Cardiac septum (tissue), 1 donor: ENCODE measurements at regions not wholly inside any gene's neighbourhood (a gene's known extent, or its start where the extent isn't known, plus 50 kb on each side); places are given as distances from the start of the nearest gene placed in this dataset.
"Not testable (repeated sequence)": the region's sequence is repeated elsewhere in the genome, so short reads cannot be mapped to it uniquely, and the experiment has no call there.

Experiments
- DNase-seq: peaks from one replicate; pipeline ENCODE4 v3.0.0-alpha.2; 2020; ENCODE audit warnings: low spot score
- intact Hi-C: fragments of 100-400 bp; cut with DNase I; formaldehyde crosslinking; loops from one replicate; pipeline ENCODE4 v1.14.0; 2022
- donor health status: DM: no; HTN: no; CAD: no.

- DNase-seq, result no peak
- intact Hi-C loops, result loop anchor here (5.0 to 10.0 kb wide), 4 partner anchors 181 to 451 kb away; partner anchors contain the start of genes ADRA1B and IL12B
These were observed 185.7 kb upstream of the IL12B start for GRCh38 chr5:159515909-159516415.

- no peak for DNase-seq
- intact Hi-C loops, result loop anchor here (5.0 to 10.0 kb wide), 4 partner anchors 184 to 449 kb away; partner anchors contain the start of genes ADRA1B and IL12B
These were observed 188.1 kb upstream of the IL12B start for GRCh38 chr5:159518371-159518770.

DNA sequence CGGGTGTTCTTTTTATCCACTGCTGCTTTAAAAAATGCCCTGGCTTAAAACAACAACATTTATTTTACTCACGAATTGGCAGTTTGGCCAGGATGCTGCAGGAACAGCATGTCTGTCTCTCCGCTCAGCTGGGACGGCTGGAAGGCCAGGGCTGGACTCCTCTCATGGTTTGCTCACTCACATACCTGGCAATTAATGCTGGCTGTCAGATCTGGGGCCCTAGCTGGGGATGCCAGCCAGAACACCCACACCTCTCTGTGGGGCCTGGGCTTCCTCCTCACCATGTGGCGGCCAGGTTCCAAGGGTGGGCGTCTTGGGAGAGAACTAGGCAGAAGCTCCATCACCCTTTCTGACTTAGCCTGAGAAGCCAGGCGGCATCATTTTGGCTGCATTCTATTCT lies 189.1 kb upstream of the IL12B start:
- intact Hi-C loops, result loop anchor here (5.0 to 10.0 kb wide), 4 partner anchors 185 to 448 kb away; partner anchors contain the start of genes ADRA1B and IL12B
- no peak for DNase-seq

GRCh38 chr5:159522841-159523240 lies 192.6 kb upstream of the IL12B start:
- intact Hi-C loops, result no loop called here
- DNase-seq, result no peak

DNA sequence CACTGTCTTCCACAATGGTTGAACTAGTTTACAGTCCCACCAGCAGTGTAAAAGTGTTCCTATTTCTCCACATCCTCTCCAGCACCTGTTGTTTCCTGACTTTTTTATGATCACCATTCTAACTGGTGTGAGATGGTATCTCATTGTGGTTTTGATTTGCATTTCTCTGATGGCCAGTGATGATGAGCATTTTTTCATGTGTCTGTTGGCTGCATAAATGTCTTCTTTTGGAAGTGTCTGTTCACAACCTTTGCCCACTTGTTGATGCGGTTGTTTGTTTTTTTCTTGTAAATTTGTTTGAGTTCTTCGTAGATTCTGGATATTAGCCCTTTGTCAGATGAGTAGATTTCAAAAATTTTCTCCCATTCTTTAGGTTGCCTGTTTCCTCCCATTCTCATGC lies 194.0 kb upstream of the IL12B start:
- intact Hi-C loops, DNase-seq: not testable (repeated sequence)

- no peak for DNase-seq
- intact Hi-C loops, result no loop called here
These were observed 194.8 kb upstream of the IL12B start for GRCh38 chr5:159525117-159525516.

- intact Hi-C loops, result no loop called here
- DNase-seq, result no peak
These were observed 197.4 kb upstream of the IL12B start for GRCh38 chr5:159527546-159528254.

DNA sequence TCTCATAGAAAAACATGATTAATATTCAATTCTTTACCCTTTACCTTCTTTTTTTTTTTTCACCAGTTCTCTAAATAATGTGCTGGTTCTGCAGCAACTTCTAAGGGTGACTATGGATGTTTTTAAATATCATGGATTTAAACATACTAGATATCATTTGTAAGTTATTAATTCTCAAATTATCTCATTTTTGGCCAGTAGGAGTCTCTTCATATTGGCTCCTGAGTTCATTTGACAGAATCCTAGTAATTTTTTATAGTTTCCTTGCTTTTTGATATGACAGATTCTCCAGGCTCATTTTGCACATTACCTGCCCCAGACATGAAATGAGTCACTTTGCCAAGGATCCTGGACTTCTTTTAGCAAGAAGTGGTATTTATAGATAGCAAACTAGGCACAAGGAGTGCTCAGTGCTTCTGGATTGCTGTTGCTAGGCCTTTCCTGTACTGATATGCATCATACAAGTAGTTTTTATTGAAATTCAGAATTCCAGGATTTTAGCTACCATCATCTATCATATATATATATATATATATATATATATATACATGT lies 201.3 kb upstream of the IL12B start:
- intact Hi-C loops, result no loop called here
- no peak for DNase-seq

- DNase-seq, result no peak
- intact Hi-C loops, result no loop called here
These were observed 202.9 kb upstream of the IL12B start for GRCh38 chr5:159533197-159533596.

DNA sequence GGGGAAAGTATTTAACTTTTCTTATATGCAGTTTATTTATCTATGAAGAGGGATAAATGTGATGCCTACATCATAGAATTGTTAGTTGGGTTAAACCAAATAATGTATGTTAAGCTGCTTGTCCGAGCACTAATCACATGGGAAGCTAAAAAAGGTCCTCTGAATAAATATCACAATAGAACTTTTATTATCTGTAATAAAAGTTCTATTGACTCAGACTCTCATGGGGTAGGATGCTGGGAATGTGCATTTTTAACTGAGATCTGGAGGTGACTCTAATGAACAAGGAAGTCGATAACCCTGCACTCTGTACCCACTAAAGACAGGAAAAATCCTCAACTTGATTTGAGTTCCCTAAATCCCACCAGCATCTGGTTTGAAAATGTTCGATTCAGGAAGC lies 205.9 kb upstream of the IL12B start:
- intact Hi-C loops, result no loop called here
- no peak for DNase-seq

DNA sequence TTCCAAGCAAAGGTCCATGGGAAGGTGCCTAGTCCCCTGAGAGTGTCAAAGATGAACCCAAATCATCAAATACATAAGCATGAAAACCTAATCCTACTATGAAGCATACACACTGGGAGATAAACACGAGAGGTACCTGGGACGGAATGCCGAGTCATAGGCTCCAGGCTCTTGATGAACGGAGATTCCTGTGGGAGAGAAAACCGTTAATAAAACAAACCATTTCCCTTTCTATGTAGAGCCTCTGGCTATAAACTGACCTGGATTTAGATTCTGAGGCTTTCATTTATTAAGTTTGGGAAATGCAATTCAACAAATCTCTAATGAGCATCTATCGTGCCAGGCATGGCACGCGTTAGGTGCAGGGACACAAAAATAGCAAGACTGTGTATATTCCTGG lies 206.4 kb upstream of the IL12B start:
- DNase-seq, result no peak
- intact Hi-C loops, result no loop called here

DNA sequence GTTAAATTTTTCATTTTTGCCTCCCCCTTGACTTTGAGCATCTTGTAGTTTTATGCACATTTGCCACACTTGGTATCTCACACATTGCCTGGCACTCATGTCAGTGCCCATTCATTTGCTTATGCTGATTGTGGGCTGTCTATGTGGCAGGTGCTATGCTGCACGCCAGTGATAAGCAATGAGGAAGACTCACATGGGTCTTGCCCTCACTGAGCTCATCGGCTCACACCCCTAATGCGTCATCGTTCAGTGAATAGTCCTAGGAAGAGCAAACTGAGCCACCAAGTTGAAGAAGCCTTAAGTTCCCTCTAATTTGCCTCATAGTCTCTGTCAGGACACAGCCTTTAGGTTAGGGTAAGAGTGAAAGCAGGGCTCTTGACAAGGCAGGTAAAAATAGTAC lies 209.4 kb upstream of the IL12B start:
- intact Hi-C loops, result no loop called here

DNA sequence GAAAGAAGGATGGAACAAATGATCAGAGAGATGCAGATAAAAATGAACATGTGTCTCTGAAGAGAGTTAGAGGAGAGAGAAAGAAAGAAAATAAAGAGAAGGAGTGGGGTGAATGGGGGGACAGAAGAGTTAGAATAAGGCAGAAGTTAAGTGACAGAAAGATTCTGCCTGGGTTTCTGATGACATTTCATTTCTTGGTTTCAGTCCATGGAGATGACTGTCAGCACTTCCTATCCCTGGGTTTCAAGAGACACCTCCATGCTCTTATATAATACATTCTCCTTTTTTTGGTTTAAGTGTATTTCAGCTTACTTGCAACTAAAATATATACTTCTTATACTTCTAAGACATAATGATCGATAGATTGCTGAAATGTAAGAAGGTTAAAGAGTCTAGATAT lies 213.0 kb upstream of the IL12B start:
- DNase-seq, result no peak
- intact Hi-C loops, result no loop called here

More for the DNA sequence above, 209.4 kb upstream of the IL12B start:
- DNase-seq, result no peak

GRCh38 chr5:159545156-159545555 lies 214.9 kb upstream of the IL12B start:
- no peak for DNase-seq
- intact Hi-C loops, result no loop called here

DNA sequence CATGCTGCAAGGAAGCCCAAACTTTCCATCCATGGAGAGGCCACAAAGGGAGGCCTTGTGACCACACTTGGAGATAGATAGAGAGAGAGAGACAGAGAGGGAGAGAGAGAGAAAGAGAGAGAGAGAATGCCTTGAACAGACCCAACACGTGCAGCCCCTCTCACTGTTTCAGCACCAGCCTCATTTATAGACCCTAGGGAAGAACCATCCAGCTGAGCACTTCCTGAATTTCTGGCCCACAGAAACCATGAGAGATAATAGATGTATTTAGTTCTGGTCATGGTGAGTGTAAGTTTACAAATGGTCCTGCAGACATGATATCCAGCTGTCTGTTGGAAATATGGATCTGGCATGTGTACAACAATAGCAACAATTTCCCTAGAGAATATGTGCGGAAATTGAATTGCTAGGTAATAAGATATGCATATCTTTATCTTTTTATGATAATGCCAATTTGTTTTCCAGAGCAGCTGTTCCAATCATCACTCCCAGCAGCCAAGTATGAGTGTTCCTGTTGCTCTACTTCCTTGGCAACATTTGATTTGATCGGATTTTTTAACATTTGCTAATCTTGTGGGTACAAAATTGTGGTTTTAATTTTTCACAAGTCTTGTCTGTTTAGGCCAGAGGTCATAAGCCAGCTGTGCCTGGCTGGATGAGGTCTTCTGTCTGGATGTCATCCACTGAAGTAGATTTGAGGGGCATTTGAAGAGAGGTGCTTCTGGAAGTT lies 217.3 kb upstream of the IL12B start:
- intact Hi-C loops, result no loop called here
- no peak for DNase-seq

DNA sequence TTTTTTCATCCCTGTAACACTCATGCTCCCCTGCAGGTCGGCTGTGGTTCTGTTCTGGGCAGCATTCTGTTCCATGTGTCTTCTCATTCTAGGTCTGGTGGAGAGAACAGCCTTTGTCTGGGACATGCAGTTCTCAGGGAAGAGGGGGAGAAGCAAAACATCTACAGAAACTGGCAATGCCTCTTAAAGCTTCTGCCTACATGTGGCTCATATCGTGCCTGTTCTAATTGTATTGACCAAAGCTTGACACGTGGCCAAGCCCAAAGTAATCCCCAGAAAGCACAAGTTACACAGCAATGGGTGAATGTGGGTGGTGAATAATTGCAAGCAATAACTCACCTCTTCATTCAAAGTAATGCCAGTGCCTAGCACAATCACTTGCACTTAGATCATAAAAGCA lies 218.2 kb upstream of the IL12B start:
- intact Hi-C loops, result no loop called here
- DNase-seq, result no peak

- intact Hi-C loops, result no loop called here
- no peak for DNase-seq
These were observed 218.8 kb upstream of the IL12B start for GRCh38 chr5:159549046-159549445.

DNA sequence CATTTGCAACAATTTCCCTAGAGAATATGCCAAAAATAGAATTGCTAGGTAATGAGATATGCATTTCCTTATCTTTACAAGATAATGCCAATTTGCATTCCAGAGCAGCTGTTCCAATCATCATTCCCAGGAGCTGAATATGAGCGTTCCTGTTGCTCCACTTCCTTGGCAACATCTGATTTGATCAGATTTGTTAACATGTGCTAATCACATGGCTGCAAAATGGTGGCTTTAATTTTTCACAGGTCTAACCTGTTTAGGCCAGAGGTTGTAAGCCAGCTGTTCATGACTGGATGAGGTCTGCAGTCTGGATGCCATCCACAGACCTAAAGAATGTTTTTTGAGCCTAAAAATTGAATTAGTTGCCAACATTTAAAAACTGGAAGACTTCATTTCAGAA lies 220.7 kb upstream of the IL12B start:
- no peak for DNase-seq
- intact Hi-C loops, result no loop called here

DNA sequence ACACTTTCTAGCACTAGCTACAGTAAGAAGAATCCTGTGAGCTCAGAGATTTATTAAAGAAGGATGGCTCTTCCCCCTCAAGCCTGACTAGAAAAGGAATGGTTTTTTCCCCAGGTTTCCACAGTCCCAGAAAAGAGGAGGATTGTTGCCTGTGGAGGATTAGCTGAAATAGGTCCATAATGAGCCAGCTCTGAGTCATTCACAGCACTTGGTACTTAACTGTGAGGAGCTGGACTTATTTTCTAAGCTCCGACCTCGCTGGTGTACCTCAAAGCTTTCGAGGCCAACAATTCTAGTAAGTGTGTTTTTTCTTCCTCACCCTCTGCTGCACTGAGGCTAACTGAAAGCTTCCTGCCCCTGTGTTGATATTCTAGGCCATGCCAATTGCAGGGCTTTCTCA lies 222.5 kb upstream of the IL12B start:
- DNase-seq, result no peak
- intact Hi-C loops, result no loop called here

DNA sequence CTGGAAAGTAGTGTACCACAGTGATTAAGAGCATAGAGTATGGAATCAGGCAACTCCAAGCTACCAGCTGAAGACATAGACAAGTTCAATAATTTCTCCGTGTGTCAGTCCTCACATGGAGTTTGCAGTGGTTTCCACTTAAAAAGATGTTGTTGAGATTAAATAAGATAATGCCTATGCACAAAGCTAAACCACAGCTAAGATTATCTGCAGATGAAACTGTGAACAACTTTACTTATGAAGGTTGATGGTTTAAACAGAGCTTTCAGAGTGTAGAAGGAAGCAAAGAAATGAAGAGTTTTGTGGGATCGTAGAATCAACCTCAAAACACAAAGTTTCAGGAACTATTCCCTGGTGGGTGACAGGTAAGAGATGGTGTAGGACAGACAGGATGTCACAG lies 223.5 kb upstream of the IL12B start:
- no peak for DNase-seq
- intact Hi-C loops, result no loop called here

- no peak for DNase-seq
These were observed 224.8 kb upstream of the IL12B start for GRCh38 chr5:159555084-159555483.

More at GRCh38 chr5:159555084-159555483, 224.8 kb upstream of the IL12B start:
- intact Hi-C loops, result no loop called here
